GM21447 (cell line): ENCODE measurements at regions not wholly inside any gene's neighbourhood (a gene's known extent, or its start where the extent isn't known, plus 50 kb on each side); places are given as distances from the start of the nearest gene placed in this dataset.

Experiments
- ATAC-seq: cut with Tn5 transposase; IDR thresholded peaks from one replicate; pipeline ENCODE4 v1.9.1; 2021; ENCODE audit not compliant: unreplicated experiment

- ATAC-seq, result no peak
Measured at GRCh38 chr19:29475469-29475868, 50.3 kb upstream of the VSTM2B start.
